ENCODE measurements at regions not wholly inside any gene's neighbourhood (a gene's known extent, or its start where the extent isn't known, plus 50 kb on each side); places are given as distances from the start of the nearest gene placed in this dataset.

- H3K36me3 ChIP-seq (replicated peaks in 1 of 2; ENCODE audit: control insufficient read depth in 1 of 2, insufficient read depth in 2 of 2, low read length in 1 of 2), result no peaks in the 10 kb centered on the region
- H3K27ac ChIP-seq (ENCODE audit: low read depth in 2 of 2, low read length in 1 of 2), result no peak overlapping the region
- H3K27me3 ChIP-seq (ENCODE audit: insufficient read depth), result no peaks in the 10 kb centered on the region
- H3K79me2 ChIP-seq (ENCODE audit: insufficient read depth), result no peaks in the 10 kb centered on the region
- H3K4me3 ChIP-seq (ENCODE audit: low read depth in 2 of 2, low read length in 1 of 2), result 0 out of 4 replicates have a peak overlapping the region, but pooled peaks of 1 of the 2 experiments have one; percentile 13
- ChIA-PET POLR2A (no interaction called here), CTCF (no interaction called here)
- no peaks in the 10 kb centered on the region for H3K9me2 ChIP-seq
- no peaks in the 10 kb centered on the region for H3F3A ChIP-seq (replicated peaks; ENCODE audit: insufficient read depth)
- no peak for DNase-seq
- H3K9ac ChIP-seq, result no peak overlapping the region
- TF ChIP-seq RAD21 (IDR thresholded peaks at IDR 0.05; ENCODE audit: low read length) (no peak), CHD2 (IDR thresholded peaks at IDR 0.05; ENCODE audit: low read length, partially characterized antibody) (no peak), MEF2A (IDR thresholded peaks at IDR 0.05; ENCODE audit: borderline replicate concordance, low read depth) (no peak), MXI1 (IDR thresholded peaks at IDR 0.05; ENCODE audit: low read depth, low read length) (no peak), JUND (IDR thresholded peaks at IDR 0.05) (no peak), ELF1 (IDR thresholded peaks at IDR 0.05) (no peak)
- TF ChIP-seq, protein P1, sequence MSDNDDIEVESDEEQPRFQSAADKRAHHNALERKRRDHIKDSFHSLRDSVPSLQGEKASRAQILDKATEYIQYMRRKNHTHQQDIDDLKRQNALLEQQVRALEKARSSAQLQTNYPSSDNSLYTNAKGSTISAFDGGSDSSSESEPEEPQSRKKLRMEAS (IDR thresholded peaks at IDR 0.05; ENCODE audit: low read depth), result no peak
- H3K4me1 ChIP-seq (ENCODE audit: control insufficient read depth in 1 of 2, insufficient read depth in 2 of 2, low read depth in 1 of 2, low read length in 1 of 2), result no peaks in the 10 kb centered on the region; a peak in 1 of 4 replicates
- H3K4me2 ChIP-seq, result no peak overlapping the region
- no peak overlapping the region for H2AFZ ChIP-seq (ENCODE audit: low read depth)
- 86% methylated on average over 1 of the region's 1 CpG for WGBS (ENCODE audit: low lambda C conversion rate)
- H3K9me3 ChIP-seq, result no peaks in the 10 kb centered on the region
- no peaks in the 10 kb centered on the region for H4K20me1 ChIP-seq (ENCODE audit: insufficient read depth)
Measured at GRCh38 chr3:111307676-111308075, 234.3 kb upstream of the CD96 start.

- Histone ChIP-seq H3K4me2 (no peak overlapping the region), H4K20me1 (ENCODE audit: insufficient read depth) (no peaks in the 10 kb centered on the region), H3K9me2 (no peaks in the 10 kb centered on the region), H3K36me3 (replicated peaks in 1 of 2; ENCODE audit: control insufficient read depth in 1 of 2, insufficient read depth in 2 of 2, low read length in 1 of 2) (no peaks in the 10 kb centered on the region), H3F3A (replicated peaks; ENCODE audit: insufficient read depth) (no peaks in the 10 kb centered on the region), H2AFZ (ENCODE audit: low read depth) (no peak overlapping the region), H3K4me3 (ENCODE audit: low read depth in 2 of 2, low read length in 1 of 2) (no peak overlapping the region), H3K9ac (no peak overlapping the region), H3K4me1 (ENCODE audit: control insufficient read depth in 1 of 2, insufficient read depth in 2 of 2, low read depth in 1 of 2, low read length in 1 of 2) (peaks cover 0 to 4% of the 10 kb centered on the region in 2 experiments; a peak in 3 of 4 replicates), H3K27ac (ENCODE audit: low read depth in 2 of 2, low read length in 1 of 2) (no peak overlapping the region), H3K79me2 (ENCODE audit: insufficient read depth) (no peaks in the 10 kb centered on the region), H3K27me3 (ENCODE audit: insufficient read depth) (no peaks in the 10 kb centered on the region), H3K9me3 (no peaks in the 10 kb centered on the region)
- POLR2A ChIA-PET, result no interaction called here
- no peak for TF ChIP-seq NFIC (IDR thresholded peaks at IDR 0.05; ENCODE audit: borderline replicate concordance)
- CTCF ChIA-PET, result no interaction called here
- DNase-seq, result no peak
Measured at GRCh38 chr3:111311126-111311525, 230.9 kb upstream of the CD96 start.

- ChIA-PET POLR2A (no interaction called here), CTCF (no interaction called here)
- Histone ChIP-seq H3K4me1 (ENCODE audit: control insufficient read depth in 1 of 2, insufficient read depth in 2 of 2, low read depth in 1 of 2, low read length in 1 of 2) (peaks cover 0 to 4% of the 10 kb centered on the region in 2 experiments; a peak in 3 of 4 replicates), H3K4me2 (no peak overlapping the region), H3K36me3 (replicated peaks in 1 of 2; ENCODE audit: control insufficient read depth in 1 of 2, insufficient read depth in 2 of 2, low read length in 1 of 2) (no peaks in the 10 kb centered on the region), H3K27ac (ENCODE audit: low read depth in 2 of 2, low read length in 1 of 2) (no peak overlapping the region), H2AFZ (ENCODE audit: low read depth) (peak overlapping the region; percentile 66; the same call in 1 of the 2 replicates), H4K20me1 (ENCODE audit: insufficient read depth) (no peaks in the 10 kb centered on the region), H3K9me2 (no peaks in the 10 kb centered on the region), H3K9me3 (no peaks in the 10 kb centered on the region), H3F3A (replicated peaks; ENCODE audit: insufficient read depth) (peaks cover 4% of the 10 kb centered on the region), H3K9ac (no peak overlapping the region), H3K4me3 (ENCODE audit: low read depth in 2 of 2, low read length in 1 of 2) (no peak overlapping the region), H3K79me2 (ENCODE audit: insufficient read depth) (no peaks in the 10 kb centered on the region), H3K27me3 (ENCODE audit: insufficient read depth) (no peaks in the 10 kb centered on the region)
- no peak for DNase-seq
- TF ChIP-seq MXI1 (IDR thresholded peaks at IDR 0.05; ENCODE audit: low read depth, low read length) (no peak), FOXM1 (IDR thresholded peaks at IDR 0.05; ENCODE audit: low read depth) (no peak), RXRA (IDR thresholded peaks at IDR 0.05; ENCODE audit: borderline replicate concordance, low read depth) (no peak), EP300 (IDR thresholded peaks at IDR 0.05; ENCODE audit: borderline replicate concordance in 1 of 2, low read depth in 1 of 2, low read length in 1 of 2) (no peak), GABPA (IDR thresholded peaks at IDR 0.05; ENCODE audit: low read depth) (no peak), POLR2AphosphoS5 (IDR thresholded peaks at IDR 0.05; ENCODE audit: low read depth, low read length) (no peak), SMC3 (IDR thresholded peaks at IDR 0.05; ENCODE audit: low read depth, low read length) (no peak), RCOR1 (IDR thresholded peaks at IDR 0.05; ENCODE audit: low read length) (no peak), EZH2phosphoT487 (IDR thresholded peaks at IDR 0.05; ENCODE audit: borderline replicate concordance, low read depth) (no peak), NRF1 (IDR thresholded peaks at IDR 0.05; ENCODE audit: low read depth, low read length) (no peak), TAF1 (IDR thresholded peaks at IDR 0.05; ENCODE audit: borderline replicate concordance, low read depth, low read length) (no peak), RAD21 (IDR thresholded peaks at IDR 0.05; ENCODE audit: low read length) (no peak)
- TF ChIP-seq, protein P2, sequence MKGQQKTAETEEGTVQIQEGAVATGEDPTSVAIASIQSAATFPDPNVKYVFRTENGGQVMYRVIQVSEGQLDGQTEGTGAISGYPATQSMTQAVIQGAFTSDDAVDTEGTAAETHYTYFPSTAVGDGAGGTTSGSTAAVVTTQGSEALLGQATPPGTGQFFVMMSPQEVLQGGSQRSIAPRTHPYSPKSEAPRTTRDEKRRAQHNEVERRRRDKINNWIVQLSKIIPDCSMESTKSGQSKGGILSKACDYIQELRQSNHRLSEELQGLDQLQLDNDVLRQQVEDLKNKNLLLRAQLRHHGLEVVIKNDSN (IDR thresholded peaks at IDR 0.05; ENCODE audit: borderline replicate concordance, low read depth), result no peak
- TF ChIP-seq, protein P3, sequence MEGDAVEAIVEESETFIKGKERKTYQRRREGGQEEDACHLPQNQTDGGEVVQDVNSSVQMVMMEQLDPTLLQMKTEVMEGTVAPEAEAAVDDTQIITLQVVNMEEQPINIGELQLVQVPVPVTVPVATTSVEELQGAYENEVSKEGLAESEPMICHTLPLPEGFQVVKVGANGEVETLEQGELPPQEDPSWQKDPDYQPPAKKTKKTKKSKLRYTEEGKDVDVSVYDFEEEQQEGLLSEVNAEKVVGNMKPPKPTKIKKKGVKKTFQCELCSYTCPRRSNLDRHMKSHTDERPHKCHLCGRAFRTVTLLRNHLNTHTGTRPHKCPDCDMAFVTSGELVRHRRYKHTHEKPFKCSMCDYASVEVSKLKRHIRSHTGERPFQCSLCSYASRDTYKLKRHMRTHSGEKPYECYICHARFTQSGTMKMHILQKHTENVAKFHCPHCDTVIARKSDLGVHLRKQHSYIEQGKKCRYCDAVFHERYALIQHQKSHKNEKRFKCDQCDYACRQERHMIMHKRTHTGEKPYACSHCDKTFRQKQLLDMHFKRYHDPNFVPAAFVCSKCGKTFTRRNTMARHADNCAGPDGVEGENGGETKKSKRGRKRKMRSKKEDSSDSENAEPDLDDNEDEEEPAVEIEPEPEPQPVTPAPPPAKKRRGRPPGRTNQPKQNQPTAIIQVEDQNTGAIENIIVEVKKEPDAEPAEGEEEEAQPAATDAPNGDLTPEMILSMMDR (IDR thresholded peaks at IDR 0.05), result no peak
- WGBS (ENCODE audit: low lambda C conversion rate), result 84% methylated on average over 2 of the region's 2 CpGs
Measured at GRCh38 chr3:111311709-111312235, 230.2 kb upstream of the CD96 start.
